ENCODE measurements at regions not wholly inside any gene's neighbourhood (a gene's known extent, or its start where the extent isn't known, plus 50 kb on each side); places are given as distances from the start of the nearest gene placed in this dataset.

GRCh38 chr2:151197184-151198108 is 64.2 kb downstream of the RBM43 start:
- no peaks in the 10 kb centered on the region for H3K36me3 ChIP-seq
- H3K4me3 ChIP-seq: no peak overlapping the region
- no peaks in the 10 kb centered on the region for H3K27me3 ChIP-seq
- H3K27ac ChIP-seq: no peak overlapping the region
- DNase-seq: no peak
- TF ChIP-seq CTCF (IDR thresholded peaks at IDR 0.05) (no peak), POLR2A (IDR thresholded peaks at IDR 0.05) (no peak)
- H3K9me3 ChIP-seq: no peaks in the 10 kb centered on the region
- H3K4me1 ChIP-seq: no peaks in the 10 kb centered on the region

GRCh38 chr2:151193576-151193975 is 68.1 kb downstream of the RBM43 start:
- H3K36me3 ChIP-seq: no peaks in the 10 kb centered on the region
- H3K27ac ChIP-seq: no peak overlapping the region
- DNase-seq: no peak
- no peaks in the 10 kb centered on the region for H3K9me3 ChIP-seq
- H3K4me3 ChIP-seq: no peak overlapping the region
- no peaks in the 10 kb centered on the region for H3K27me3 ChIP-seq
- no peaks in the 10 kb centered on the region for H3K4me1 ChIP-seq
- TF ChIP-seq CTCF (IDR thresholded peaks at IDR 0.05): no peak
- TF ChIP-seq POLR2A (IDR thresholded peaks at IDR 0.05): no peak

- Histone ChIP-seq H3K27me3 (no peaks in the 10 kb centered on the region), H3K4me1 (no peaks in the 10 kb centered on the region), H3K4me3 (no peak overlapping the region), H3K27ac (no peak overlapping the region), H3K9me3 (no peaks in the 10 kb centered on the region), H3K36me3 (no peaks in the 10 kb centered on the region)
- TF ChIP-seq CTCF (IDR thresholded peaks at IDR 0.05): no peak
- no peak for TF ChIP-seq POLR2A (IDR thresholded peaks at IDR 0.05)
- DNase-seq: no peak
Measured at GRCh38 chr2:151192681-151193080, 69.0 kb downstream of the RBM43 start.

DNA sequence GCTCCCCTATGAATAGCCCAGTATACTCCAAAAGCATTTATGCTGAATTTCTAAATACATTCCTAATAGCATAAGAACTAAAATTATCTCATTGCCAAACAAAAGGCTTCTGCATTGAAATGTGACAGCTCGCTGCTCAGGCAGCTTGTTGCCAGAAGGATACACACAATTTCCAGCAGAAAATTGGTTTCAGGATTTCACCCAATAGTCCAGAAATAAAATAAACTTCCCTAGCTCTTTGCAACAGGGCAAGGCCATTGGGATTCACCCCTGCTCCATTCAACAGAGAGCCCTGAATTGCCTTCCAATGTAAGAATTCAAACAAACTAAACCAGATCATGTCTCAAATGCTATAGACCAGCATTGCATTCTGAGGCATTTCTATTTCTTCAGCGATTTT is 70.7 kb downstream of the RBM43 start:
- TF ChIP-seq CTCF (IDR thresholded peaks at IDR 0.05) (no peak), POLR2A (IDR thresholded peaks at IDR 0.05) (no peak)
- no peaks in the 10 kb centered on the region for H3K9me3 ChIP-seq
- DNase-seq: no peak

GRCh38 chr2:151189125-151189524 is 72.5 kb downstream of the RBM43 start:
- DNase-seq: no peak
- Histone ChIP-seq H3K4me1 (no peaks in the 10 kb centered on the region), H3K9me3 (no peaks in the 10 kb centered on the region), H3K27ac (no peak overlapping the region), H3K27me3 (no peaks in the 10 kb centered on the region), H3K4me3 (no peak overlapping the region), H3K36me3 (no peaks in the 10 kb centered on the region)
- no peak for TF ChIP-seq POLR2A (IDR thresholded peaks at IDR 0.05)
- no peak for TF ChIP-seq CTCF (IDR thresholded peaks at IDR 0.05)

More for the DNA sequence above, 70.7 kb downstream of the RBM43 start:
- no peak overlapping the region for H3K27ac ChIP-seq
- H3K4me3 ChIP-seq: no peak overlapping the region
- no peaks in the 10 kb centered on the region for H3K27me3 ChIP-seq
- no peaks in the 10 kb centered on the region for H3K36me3 ChIP-seq
- H3K4me1 ChIP-seq: no peaks in the 10 kb centered on the region
